Body of pancreas (tissue), 4 donors: ENCODE measurements at regions not wholly inside any gene's neighbourhood (a gene's known extent, or its start where the extent isn't known, plus 50 kb on each side); places are given as distances from the start of the nearest gene placed in this dataset.

Experiments
- ATAC-seq: fragments of 150-250 bp; one replicate; pipeline ENCODE4 v1.9.1; 2016
- DNase-seq, 4 donors: peaks; one replicate each; pipeline ENCODE4 v3.0.0-alpha.2; 2019
- H3K27ac ChIP-seq, 4 donors: fragments of 200-600 bp; sonication (generic); 1 replicate in 3 of 4; 2 replicates in 1 of 4; pipeline versions ENCODE4 v1.5.1 to v1.6.1; 2016 to 2019; ENCODE audit warnings: mild to moderate bottlenecking in 1 of 4, mixed read lengths in 1 of 4, moderate library complexity in 1 of 4
- H3K27me3 ChIP-seq, 2 donors: fragments of 200-600 bp; sonication (generic); one replicate each; pipeline ENCODE4 v1.6.0; 2016; ENCODE audit warnings: mild to moderate bottlenecking in 1 of 2
- H3K36me3 ChIP-seq, 2 donors: fragments of 200-600 bp; sonication (generic); replicated peaks in 1 of 2; 2 replicates each; pipeline ENCODE4 v1.5.1; 2016; ENCODE audit warnings: low read depth in 2 of 2; ENCODE audit not compliant: insufficient read depth in 1 of 2
- H3K4me1 ChIP-seq: fragments of 200-600 bp; sonication (generic); one replicate; pipeline ENCODE4 v1.6.0; 2016
- H3K4me3 ChIP-seq, 2 donors: fragments of 200-600 bp; sonication (generic); 1 replicate in 1 of 2; 2 replicates in 1 of 2; pipeline ENCODE4 v1.5.1; 2016 to 2019
- H3K9me3 ChIP-seq, 3 donors: fragments of 200-600 bp; sonication (generic); 1 replicate in 2 of 3; 2 replicates in 1 of 3; pipeline ENCODE4 v1.5.1; 2016
- CTCF ChIP-seq, 7 experiments: fragments of 450-650 bp in 4 of 7; fragments of 200-600 bp in 3 of 7; sonication (generic) in 3 of 7; IDR thresholded peaks; one replicate each; pipeline ENCODE4 v1.5.1; 2016 to 2019; ENCODE audit warnings: antibody characterized with exemption in 7 of 7
- POLR2A ChIP-seq, 3 donors: fragments of 450-650 bp; IDR thresholded peaks; one replicate each; pipeline ENCODE4 v1.6.1; 2016; ENCODE audit warnings: antibody characterized with exemption in 3 of 3, mild to moderate bottlenecking in 2 of 3
- WGBS, 2 donors: methylation state at CpG; one replicate each; pipeline ENCODE4 v1.1.5; 2017; 5-methylcytosine and 5-hydroxymethylcytosine counted together
- intact Hi-C: fragments of 100-400 bp; cut with DNase I; formaldehyde crosslinking; loops from one replicate; pipeline ENCODE4 v1.15.1; 2023

- Histone ChIP-seq H3K4me1 (no peaks in the 10 kb centered on the region), H3K4me3 (no peak overlapping the region), H3K36me3 (no peaks in the 10 kb centered on the region), H3K27me3 (no peaks in the 10 kb centered on the region), H3K9me3 (no peaks in the 10 kb centered on the region), H3K27ac (no peak overlapping the region)
- DNase-seq (no peak), ATAC-seq (no peak)
- intact Hi-C loops, result no loop called here
- TF ChIP-seq CTCF (IDR thresholded peaks at IDR 0.05), result no peak
- TF ChIP-seq POLR2A (IDR thresholded peaks at IDR 0.05), result no peak
Measured at GRCh38 chr18:38602341-38602740, 1036.7 kb upstream of the CELF4 start.

- Histone ChIP-seq H3K36me3 (no peaks in the 10 kb centered on the region), H3K27ac (no peak overlapping the region), H3K27me3 (no peaks in the 10 kb centered on the region), H3K4me3 (no peak overlapping the region), H3K4me1 (no peaks in the 10 kb centered on the region), H3K9me3 (no peaks in the 10 kb centered on the region)
- ATAC-seq (no peak), DNase-seq (no peak)
- intact Hi-C loops, result no loop called here
- 80 to 82% methylated on average over 1 of the region's 1 CpG for WGBS, 2 donors
- no peak for TF ChIP-seq CTCF (IDR thresholded peaks at IDR 0.05)
Measured at GRCh38 chr18:38587571-38587970, 1022.0 kb upstream of the CELF4 start.

- H3K4me3 ChIP-seq, result no peak overlapping the region
- intact Hi-C loops, result no loop called here
Measured at GRCh38 chr18:38586327-38586726, 1020.7 kb upstream of the CELF4 start.

GRCh38 chr18:38579764-38580163 lies 1014.2 kb upstream of the CELF4 start:
- TF ChIP-seq POLR2A (IDR thresholded peaks at IDR 0.05) (no peak), CTCF (IDR thresholded peaks at IDR 0.05) (no peak)
- H3K9me3 ChIP-seq, result no peaks in the 10 kb centered on the region
- no peak overlapping the region for H3K4me3 ChIP-seq
- H3K36me3 ChIP-seq, result no peaks in the 10 kb centered on the region
- intact Hi-C loops, result no loop called here
- ATAC-seq, result no peak
- H3K27ac ChIP-seq, result no peak overlapping the region
- DNase-seq, result no peak
- H3K27me3 ChIP-seq, result no peaks in the 10 kb centered on the region
- WGBS, 2 donors, result 40 to 48% methylated on average over 1 of the region's 1 CpG
- no peaks in the 10 kb centered on the region for H3K4me1 ChIP-seq

More at GRCh38 chr18:38586327-38586726, 1020.7 kb upstream of the CELF4 start:
- H3K9me3 ChIP-seq, result no peaks in the 10 kb centered on the region
- no peak for DNase-seq
- no peak overlapping the region for H3K27ac ChIP-seq
- H3K36me3 ChIP-seq, result no peaks in the 10 kb centered on the region
- WGBS, 2 donors, result 41 to 52% methylated on average over 2 of the region's 2 CpGs
- no peaks in the 10 kb centered on the region for H3K4me1 ChIP-seq
- no peak for ATAC-seq
- H3K27me3 ChIP-seq, result no peaks in the 10 kb centered on the region
- TF ChIP-seq POLR2A (IDR thresholded peaks at IDR 0.05) (no peak), CTCF (IDR thresholded peaks at IDR 0.05) (no peak)

- WGBS, 2 donors, result 59 to 67% methylated on average over 4 of the region's 4 CpGs
- intact Hi-C loops, result no loop called here
- TF ChIP-seq POLR2A (IDR thresholded peaks at IDR 0.05), result no peak
- TF ChIP-seq CTCF (IDR thresholded peaks at IDR 0.05), result no peak
- ATAC-seq (no peak), DNase-seq (no peak)
- Histone ChIP-seq H3K27ac (no peak overlapping the region), H3K4me1 (no peaks in the 10 kb centered on the region), H3K4me3 (no peak overlapping the region), H3K36me3 (no peaks in the 10 kb centered on the region), H3K9me3 (no peaks in the 10 kb centered on the region), H3K27me3 (no peaks in the 10 kb centered on the region)
Measured at GRCh38 chr18:38576916-38577315, 1011.3 kb upstream of the CELF4 start.
